CD8-positive, alpha-beta memory T cell (primary cell): ENCODE measurements at regions not wholly inside any gene's neighbourhood (a gene's known extent, or its start where the extent isn't known, plus 50 kb on each side); places are given as distances from the start of the nearest gene placed in this dataset.

Source experiments
- CTCF ChIA-PET: fragments of 350-600 bp; sonication (Branson Sonifier 250); formaldehyde crosslinking; loops from one replicate; lab custom pipeline; 2021; ENCODE audit warnings: antibody characterized with exemption; lab: Charles Lee
- POLR2A ChIA-PET: fragments of 350-600 bp; sonication (Branson Sonifier 250); formaldehyde crosslinking; loops from one replicate; lab custom pipeline; 2021; ENCODE audit warnings: antibody characterized with exemption; lab: Charles Lee
- DNase-seq, 5 donors: peaks; one replicate each; pipeline versions ENCODE4 v3.0.0 to v3.0.0-alpha.2; 2020 to 2022; ENCODE audit warnings: mixed read lengths in 1 of 5
- H3K27ac ChIP-seq: one replicate; pipeline ENCODE4 v1.7.0; 2013; ENCODE audit warnings: low read depth, mild to moderate bottlenecking, low read length, moderate library complexity
- H3K27me3 ChIP-seq: 2 replicates; pipeline ENCODE4 v1.7.0; 2013; ENCODE audit warnings: low read length, mild to moderate bottlenecking; ENCODE audit not compliant: insufficient read depth, poor library complexity, severe bottlenecking
- H3K36me3 ChIP-seq: 2 replicates; pipeline ENCODE4 v1.7.0; 2013; ENCODE audit warnings: mild to moderate bottlenecking, low read length, moderate library complexity; ENCODE audit not compliant: insufficient read depth
- H3K4me1 ChIP-seq: 2 replicates; pipeline ENCODE4 v1.7.0; 2013; ENCODE audit warnings: mild to moderate bottlenecking, low read length, moderate library complexity; ENCODE audit not compliant: insufficient read depth
- H3K4me3 ChIP-seq: 2 replicates; pipeline ENCODE4 v1.7.0; 2013; ENCODE audit warnings: mild to moderate bottlenecking, low read length
- H3K9me3 ChIP-seq: 2 replicates; pipeline ENCODE4 v1.7.0; 2013; ENCODE audit warnings: mild to moderate bottlenecking, low read length
- H3K27ac Mint-ChIP-seq, 8 donors: one replicate each; pipeline ENCODE4 v1.8.0; 2020 to 2021; ENCODE audit warnings: mixed read lengths in 8 of 8, mild to moderate bottlenecking in 6 of 8, inconsistent platforms in 3 of 8, moderate library complexity in 3 of 8
- H3K27me3 Mint-ChIP-seq, 2 donors: one replicate each; pipeline ENCODE4 v1.8.0; 2020 to 2021; ENCODE audit warnings: mixed read lengths in 2 of 2, mild to moderate bottlenecking in 1 of 2, moderate library complexity in 1 of 2
- H3K36me3 Mint-ChIP-seq, 3 donors: one replicate each; pipeline ENCODE4 v1.8.0; 2020 to 2021; ENCODE audit warnings: mixed read lengths in 3 of 3, inconsistent platforms in 1 of 3, mild to moderate bottlenecking in 1 of 3
- H3K4me1 Mint-ChIP-seq, 3 donors: one replicate each; pipeline ENCODE4 v1.8.0; 2020 to 2021; ENCODE audit warnings: mixed read lengths in 3 of 3, inconsistent platforms in 1 of 3, mild to moderate bottlenecking in 1 of 3
- H3K4me3 Mint-ChIP-seq, 7 donors: one replicate each; pipeline ENCODE4 v1.8.0; 2020 to 2021; ENCODE audit warnings: mixed read lengths in 7 of 7, mild to moderate bottlenecking in 6 of 7, moderate library complexity in 4 of 7, inconsistent platforms in 2 of 7
- H3K9me3 Mint-ChIP-seq, 5 donors: one replicate each; pipeline ENCODE4 v1.8.0; 2020 to 2022; ENCODE audit warnings: mixed read lengths in 5 of 5, mild to moderate bottlenecking in 3 of 5, moderate library complexity in 2 of 5, inconsistent platforms in 1 of 5

DNA sequence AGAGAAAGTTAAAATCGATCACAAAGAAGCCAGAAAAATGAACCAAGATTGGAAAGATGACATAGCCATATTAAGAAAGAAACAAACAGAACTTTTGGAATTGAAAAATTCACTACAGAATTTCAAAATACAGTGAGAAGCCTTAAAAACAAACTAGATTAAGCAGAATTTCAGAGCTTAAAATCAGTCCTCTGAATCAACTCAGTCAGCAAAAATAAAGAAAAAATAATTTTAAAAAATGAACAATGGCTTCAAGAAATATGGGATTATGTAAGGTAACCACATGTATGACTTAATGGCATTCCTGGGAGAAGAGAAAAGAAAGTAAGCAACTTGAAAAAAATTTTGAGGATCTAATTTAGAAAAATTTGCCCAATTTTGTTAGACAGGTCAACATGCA lies 696.2 kb downstream of the TSN start:
- Mint-ChIP-seq H3K4me1 (no peaks in the 10 kb centered on the region), H3K27ac (no peak overlapping the region), H3K4me3 (no peak overlapping the region)

DNA sequence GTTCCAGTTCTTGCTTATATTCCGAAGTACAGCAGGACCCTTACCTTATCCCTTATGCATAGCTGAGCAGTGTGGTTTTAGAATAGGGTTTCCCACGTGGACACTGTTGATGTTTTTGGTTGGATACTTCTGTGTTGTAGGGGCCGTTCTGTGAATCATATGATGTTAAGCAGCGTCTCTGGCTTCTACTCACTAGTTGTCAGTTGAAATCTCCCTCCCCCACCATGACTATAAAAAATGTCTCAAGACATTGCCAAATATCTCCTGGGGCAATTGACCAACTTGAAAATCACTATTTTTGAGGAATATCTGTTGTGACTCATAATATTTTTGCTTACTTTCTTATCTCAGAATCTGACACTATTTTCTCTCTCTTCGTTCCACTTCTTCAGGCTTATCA lies 713.7 kb downstream of the TSN start:
- Histone ChIP-seq H3K36me3 (no peaks in the 10 kb centered on the region), H3K4me3 (no peak overlapping the region), H3K27ac (no peak overlapping the region), H3K27me3 (no peaks in the 10 kb centered on the region), H3K4me1 (no peaks in the 10 kb centered on the region), H3K9me3 (no peaks in the 10 kb centered on the region)
- H3K4me1 Mint-ChIP-seq: no peaks in the 10 kb centered on the region
- ChIA-PET CTCF (no interaction called here), POLR2A (no interaction called here)
- no peaks in the 10 kb centered on the region for H3K27me3 Mint-ChIP-seq
- no peaks in the 10 kb centered on the region for H3K36me3 Mint-ChIP-seq
- peaks cover 0 to 4% (median 2%) of the 10 kb centered on the region in 5 donors for H3K9me3 Mint-ChIP-seq
- no peak overlapping the region for H3K4me3 Mint-ChIP-seq
- H3K27ac Mint-ChIP-seq: no peak overlapping the region
- no peak for DNase-seq

More for the DNA sequence above, 696.2 kb downstream of the TSN start:
- Histone ChIP-seq H3K4me1 (no peaks in the 10 kb centered on the region), H3K27ac (no peak overlapping the region), H3K4me3 (no peak overlapping the region), H3K27me3 (no peaks in the 10 kb centered on the region), H3K9me3 (no peaks in the 10 kb centered on the region), H3K36me3 (no peaks in the 10 kb centered on the region)
- ChIA-PET CTCF (no interaction called here), POLR2A (no interaction called here)
- no peak for DNase-seq
- H3K9me3 Mint-ChIP-seq: peaks cover 6 to 20% (median 12%) of the 10 kb centered on the region in 5 donors
- H3K27me3 Mint-ChIP-seq: peaks cover 0 to 2% of the 10 kb centered on the region in 2 donors
- no peaks in the 10 kb centered on the region for H3K36me3 Mint-ChIP-seq

DNA sequence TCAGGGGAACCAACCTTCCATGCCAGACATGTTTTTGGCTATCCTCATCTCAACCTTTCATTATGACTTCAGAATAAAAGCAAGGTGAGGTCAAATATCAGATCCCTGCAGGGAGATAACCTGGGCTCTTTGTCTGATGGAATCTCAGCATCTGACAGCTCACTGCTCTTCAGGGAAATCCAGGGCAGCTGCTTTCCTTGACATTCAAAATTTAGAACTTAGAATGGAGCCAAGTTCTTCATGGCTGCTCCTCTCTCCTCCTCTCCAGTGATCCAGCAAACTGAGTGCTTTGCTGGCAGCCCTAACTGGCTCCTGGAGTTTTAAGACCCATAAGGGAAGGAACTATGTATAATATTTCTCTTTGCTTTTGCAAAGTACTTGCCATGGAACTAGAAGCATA lies 716.3 kb downstream of the TSN start:
- Mint-ChIP-seq H3K9me3 (peaks cover 0 to 4% (median 3%) of the 10 kb centered on the region in 5 donors), H3K27ac (no peak overlapping the region), H3K4me3 (no peak overlapping the region), H3K4me1 (no peaks in the 10 kb centered on the region), H3K27me3 (no peaks in the 10 kb centered on the region), H3K36me3 (no peaks in the 10 kb centered on the region)
- Histone ChIP-seq H3K4me1 (no peaks in the 10 kb centered on the region), H3K27ac (no peak overlapping the region), H3K36me3 (no peaks in the 10 kb centered on the region), H3K9me3 (no peaks in the 10 kb centered on the region), H3K4me3 (no peak overlapping the region), H3K27me3 (no peaks in the 10 kb centered on the region)
- POLR2A ChIA-PET: no interaction called here
- no peak for DNase-seq
- CTCF ChIA-PET: no interaction called here

DNA sequence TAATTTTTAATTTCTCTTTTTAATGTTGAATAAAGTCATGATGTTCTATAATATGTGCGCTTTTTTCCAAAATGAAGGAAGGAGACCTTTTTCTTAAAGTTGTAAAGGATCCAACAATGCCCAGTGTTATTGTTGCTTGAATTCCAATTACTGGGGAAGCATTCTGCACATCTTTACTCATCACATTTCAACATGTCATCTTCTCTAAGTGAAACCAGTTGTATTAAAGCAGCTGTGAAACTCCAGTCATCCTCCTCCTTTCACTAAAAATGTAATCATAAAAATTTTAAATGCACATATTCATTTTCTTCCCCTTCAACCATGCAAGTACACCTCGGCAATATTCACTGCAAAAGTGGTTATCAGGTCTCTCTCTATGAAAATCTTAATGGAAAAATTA lies 722.7 kb downstream of the TSN start:
- CTCF ChIA-PET: no interaction called here
- DNase-seq: no peak
- H3K27ac Mint-ChIP-seq: no peak overlapping the region
- Histone ChIP-seq H3K9me3 (no peaks in the 10 kb centered on the region), H3K36me3 (no peaks in the 10 kb centered on the region), H3K4me3 (no peak overlapping the region), H3K27me3 (no peaks in the 10 kb centered on the region), H3K4me1 (no peaks in the 10 kb centered on the region), H3K27ac (no peak overlapping the region)
- H3K9me3 Mint-ChIP-seq: peaks cover 0 to 9% (median 2%) of the 10 kb centered on the region in 5 donors
- no peaks in the 10 kb centered on the region for H3K4me1 Mint-ChIP-seq
- no peaks in the 10 kb centered on the region for H3K27me3 Mint-ChIP-seq
- H3K36me3 Mint-ChIP-seq: no peaks in the 10 kb centered on the region
- no peak overlapping the region for H3K4me3 Mint-ChIP-seq
- POLR2A ChIA-PET: no interaction called here

DNA sequence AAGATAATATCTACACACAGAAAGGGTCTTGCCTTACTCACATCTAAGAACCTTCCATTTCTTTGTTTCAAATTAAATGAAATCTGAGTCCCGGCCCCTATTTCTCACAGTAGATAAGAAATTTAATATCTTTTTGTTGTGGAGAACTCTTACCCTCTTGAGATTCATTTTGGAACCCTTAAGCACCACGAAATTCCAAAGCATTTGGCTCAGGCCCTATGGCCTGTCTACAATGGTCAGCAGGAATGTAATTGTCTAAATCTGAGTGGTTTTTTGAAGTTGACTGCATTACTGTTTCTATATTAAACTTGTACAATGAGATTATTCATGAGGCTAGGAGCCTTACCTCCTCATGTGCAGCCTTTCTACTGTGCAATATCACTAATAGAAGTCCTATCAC lies 723.3 kb downstream of the TSN start:
- no peak for DNase-seq
- Histone ChIP-seq H3K9me3 (no peaks in the 10 kb centered on the region), H3K36me3 (no peaks in the 10 kb centered on the region), H3K4me3 (no peak overlapping the region), H3K27ac (no peak overlapping the region), H3K27me3 (no peaks in the 10 kb centered on the region), H3K4me1 (no peaks in the 10 kb centered on the region)
- Mint-ChIP-seq H3K4me3 (no peak overlapping the region), H3K27ac (no peak overlapping the region), H3K9me3 (peaks cover 0 to 9% (median 4%) of the 10 kb centered on the region in 5 donors), H3K4me1 (no peaks in the 10 kb centered on the region), H3K27me3 (no peaks in the 10 kb centered on the region), H3K36me3 (no peaks in the 10 kb centered on the region)
- CTCF ChIA-PET: no interaction called here
- POLR2A ChIA-PET: no interaction called here

DNA sequence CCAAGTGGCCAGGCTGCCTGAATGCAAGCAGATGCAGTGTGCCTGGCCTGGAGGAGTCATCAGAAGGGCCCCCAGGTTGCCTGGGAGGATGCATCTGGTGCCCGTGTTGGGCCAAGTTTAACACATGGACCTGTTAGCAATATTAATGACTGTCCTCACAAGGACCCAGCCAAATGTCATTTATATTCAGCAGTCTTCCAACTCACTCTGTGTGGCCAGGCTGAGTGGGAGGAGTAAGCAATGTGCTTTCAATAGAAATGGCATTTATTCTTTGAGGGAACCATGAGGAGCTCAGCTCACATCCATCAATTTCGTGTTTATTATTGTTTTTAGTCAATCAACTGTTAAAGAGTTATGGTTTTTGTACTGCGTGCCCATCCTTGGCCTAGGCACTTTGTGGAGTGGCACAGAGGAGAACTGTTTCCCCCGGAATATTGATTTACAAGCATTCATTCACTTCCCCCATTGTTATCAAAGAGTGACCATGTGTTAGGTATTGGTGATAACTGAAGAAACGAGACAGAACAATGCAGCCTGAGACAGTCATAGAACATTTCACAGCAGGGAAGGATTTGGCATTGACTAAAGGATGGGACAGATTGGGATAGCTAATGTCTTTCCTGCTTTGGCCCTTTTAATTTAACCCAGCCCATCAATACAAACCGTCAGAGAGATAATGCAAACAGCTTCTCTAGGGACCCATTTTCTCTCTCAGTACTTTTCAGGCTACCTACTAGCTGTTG lies 725.2 kb downstream of the TSN start:
- no peak overlapping the region for H3K4me3 Mint-ChIP-seq
- H3K36me3 ChIP-seq: no peaks in the 10 kb centered on the region
- H3K36me3 Mint-ChIP-seq: no peaks in the 10 kb centered on the region
- H3K9me3 ChIP-seq: no peaks in the 10 kb centered on the region
- H3K27me3 ChIP-seq: no peaks in the 10 kb centered on the region
- no peak overlapping the region for H3K27ac Mint-ChIP-seq
- no peaks in the 10 kb centered on the region for H3K4me1 ChIP-seq
- H3K4me3 ChIP-seq: no peak overlapping the region
- no peaks in the 10 kb centered on the region for H3K4me1 Mint-ChIP-seq
- H3K27me3 Mint-ChIP-seq: no peaks in the 10 kb centered on the region
- POLR2A ChIA-PET: no interaction called here
- no peak for DNase-seq
- CTCF ChIA-PET: no interaction called here
- peaks cover 0 to 15% (median 4%) of the 10 kb centered on the region in 5 donors for H3K9me3 Mint-ChIP-seq
- H3K27ac ChIP-seq: no peak overlapping the region

DNA sequence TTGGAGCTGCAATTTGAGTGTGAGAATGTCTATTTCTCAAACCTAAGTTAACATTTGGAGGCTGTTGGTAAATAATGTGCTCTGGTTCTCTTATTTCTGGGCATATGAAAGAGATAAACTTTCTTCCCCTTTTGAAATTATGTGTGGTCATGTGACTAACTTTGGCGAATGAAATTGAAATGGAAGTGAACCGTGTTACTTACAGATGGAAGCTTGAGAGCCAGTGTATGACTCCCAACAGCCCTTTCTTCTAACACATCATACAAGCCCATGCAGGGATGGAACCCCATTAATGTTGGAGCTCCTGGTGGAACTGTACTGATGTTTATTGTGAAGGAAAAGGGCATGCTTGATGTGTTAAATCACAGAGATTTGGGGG lies 725.8 kb downstream of the TSN start:
- H3K4me1 Mint-ChIP-seq: no peaks in the 10 kb centered on the region
- POLR2A ChIA-PET: no interaction called here
- no peak for DNase-seq
- no peaks in the 10 kb centered on the region for H3K36me3 Mint-ChIP-seq
- no peaks in the 10 kb centered on the region for H3K9me3 ChIP-seq
- no peaks in the 10 kb centered on the region for H3K27me3 ChIP-seq
- CTCF ChIA-PET: no interaction called here
- peaks cover 0 to 15% (median 4%) of the 10 kb centered on the region in 5 donors for H3K9me3 Mint-ChIP-seq
- no peaks in the 10 kb centered on the region for H3K4me1 ChIP-seq
- no peak overlapping the region for H3K27ac Mint-ChIP-seq
- H3K27ac ChIP-seq: no peak overlapping the region
- H3K4me3 Mint-ChIP-seq: no peak overlapping the region
- no peaks in the 10 kb centered on the region for H3K27me3 Mint-ChIP-seq
- no peak overlapping the region for H3K4me3 ChIP-seq
- H3K36me3 ChIP-seq: no peaks in the 10 kb centered on the region

DNA sequence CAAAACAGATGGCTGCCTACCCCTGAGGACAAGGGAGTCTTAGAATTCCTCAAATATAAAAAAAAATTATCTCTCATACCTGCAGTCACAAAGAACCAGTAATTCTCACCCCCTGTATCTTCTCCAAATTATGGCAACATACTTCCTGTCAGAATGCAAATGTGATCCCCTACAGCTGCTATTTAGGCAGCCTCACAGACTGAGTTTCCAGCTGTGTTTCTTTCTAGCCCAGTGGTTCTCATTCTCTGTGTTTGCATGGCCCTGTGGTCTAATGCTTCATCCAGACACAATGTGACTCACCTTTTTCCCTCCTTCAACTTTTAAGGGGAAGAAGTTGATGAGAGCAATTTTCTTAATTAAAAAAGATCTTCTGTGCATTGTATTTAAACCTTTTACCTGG lies 726.3 kb downstream of the TSN start:
- no peak overlapping the region for H3K4me3 Mint-ChIP-seq
- H3K27me3 Mint-ChIP-seq: no peaks in the 10 kb centered on the region
- POLR2A ChIA-PET: no interaction called here

More for the DNA sequence above, 726.3 kb downstream of the TSN start:
- no peak overlapping the region for H3K4me3 ChIP-seq
- peaks cover 0 to 15% (median 4%) of the 10 kb centered on the region in 5 donors for H3K9me3 Mint-ChIP-seq
- no peaks in the 10 kb centered on the region for H3K36me3 ChIP-seq
- H3K4me1 ChIP-seq: no peaks in the 10 kb centered on the region
- no peak for DNase-seq
- H3K9me3 ChIP-seq: no peaks in the 10 kb centered on the region
- no peaks in the 10 kb centered on the region for H3K27me3 ChIP-seq
- no peak overlapping the region for H3K27ac ChIP-seq
- no peaks in the 10 kb centered on the region for H3K4me1 Mint-ChIP-seq
- CTCF ChIA-PET: no interaction called here
- H3K36me3 Mint-ChIP-seq: no peaks in the 10 kb centered on the region
- H3K27ac Mint-ChIP-seq: no peak overlapping the region
